HL-60 (cell line): ENCODE measurements at regions not wholly inside any gene's neighbourhood (a gene's known extent, or its start where the extent isn't known, plus 50 kb on each side); places are given as distances from the start of the nearest gene placed in this dataset.
"Not testable (repeated sequence)": the region's sequence is repeated elsewhere in the genome, so short reads cannot be mapped to it uniquely, and the experiment has no call there.

ENCODE experiments used
- GABPA ChIP-seq: IDR thresholded peaks from 2 replicates; pipeline ENCODE4 v1.6.1; 2012; ENCODE audit warnings: low read depth
- POLR2AphosphoS5 ChIP-seq: IDR thresholded peaks from 2 replicates; pipeline ENCODE4 v1.6.1; 2012; ENCODE audit warnings: low read depth
- TF ChIP-seq, protein P1 (sequence below): IDR thresholded peaks from one replicate; pipeline ENCODE4 v1.5.1; 2011; ENCODE audit warnings: low read length, control low read depth, inconsistent platforms; ENCODE audit not compliant: insufficient read depth
- TF ChIP-seq, protein P2 (sequence below): IDR thresholded peaks from 2 replicates; pipeline ENCODE4 v1.6.1; 2012; ENCODE audit warnings: low read depth; ENCODE audit not compliant: insufficient replicate concordance

DNA sequence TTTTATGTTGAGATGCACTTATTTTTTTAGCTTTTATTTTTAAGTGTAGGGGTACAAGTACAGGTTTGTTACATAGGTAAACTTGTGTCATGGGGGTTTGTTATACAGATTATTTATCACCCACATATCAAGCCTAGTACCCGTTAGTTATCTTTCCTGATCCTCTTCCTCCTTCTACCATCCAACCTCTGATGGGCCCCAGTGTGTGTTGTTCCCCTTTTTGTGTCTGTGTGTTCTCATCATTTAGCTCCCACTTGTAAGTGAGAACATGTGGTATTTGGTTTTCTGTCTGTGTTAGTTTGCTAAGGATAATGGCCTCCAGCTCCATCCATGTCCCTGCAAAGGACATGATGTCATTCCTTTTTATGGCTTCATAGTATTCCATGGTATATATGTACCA lies 72.2 kb upstream of the ST8SIA6 start:
- TF ChIP-seq, protein P1, sequence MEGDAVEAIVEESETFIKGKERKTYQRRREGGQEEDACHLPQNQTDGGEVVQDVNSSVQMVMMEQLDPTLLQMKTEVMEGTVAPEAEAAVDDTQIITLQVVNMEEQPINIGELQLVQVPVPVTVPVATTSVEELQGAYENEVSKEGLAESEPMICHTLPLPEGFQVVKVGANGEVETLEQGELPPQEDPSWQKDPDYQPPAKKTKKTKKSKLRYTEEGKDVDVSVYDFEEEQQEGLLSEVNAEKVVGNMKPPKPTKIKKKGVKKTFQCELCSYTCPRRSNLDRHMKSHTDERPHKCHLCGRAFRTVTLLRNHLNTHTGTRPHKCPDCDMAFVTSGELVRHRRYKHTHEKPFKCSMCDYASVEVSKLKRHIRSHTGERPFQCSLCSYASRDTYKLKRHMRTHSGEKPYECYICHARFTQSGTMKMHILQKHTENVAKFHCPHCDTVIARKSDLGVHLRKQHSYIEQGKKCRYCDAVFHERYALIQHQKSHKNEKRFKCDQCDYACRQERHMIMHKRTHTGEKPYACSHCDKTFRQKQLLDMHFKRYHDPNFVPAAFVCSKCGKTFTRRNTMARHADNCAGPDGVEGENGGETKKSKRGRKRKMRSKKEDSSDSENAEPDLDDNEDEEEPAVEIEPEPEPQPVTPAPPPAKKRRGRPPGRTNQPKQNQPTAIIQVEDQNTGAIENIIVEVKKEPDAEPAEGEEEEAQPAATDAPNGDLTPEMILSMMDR = not testable (repeated sequence)
- TF ChIP-seq POLR2AphosphoS5, GABPA: not testable (repeated sequence)
- TF ChIP-seq, protein P2, sequence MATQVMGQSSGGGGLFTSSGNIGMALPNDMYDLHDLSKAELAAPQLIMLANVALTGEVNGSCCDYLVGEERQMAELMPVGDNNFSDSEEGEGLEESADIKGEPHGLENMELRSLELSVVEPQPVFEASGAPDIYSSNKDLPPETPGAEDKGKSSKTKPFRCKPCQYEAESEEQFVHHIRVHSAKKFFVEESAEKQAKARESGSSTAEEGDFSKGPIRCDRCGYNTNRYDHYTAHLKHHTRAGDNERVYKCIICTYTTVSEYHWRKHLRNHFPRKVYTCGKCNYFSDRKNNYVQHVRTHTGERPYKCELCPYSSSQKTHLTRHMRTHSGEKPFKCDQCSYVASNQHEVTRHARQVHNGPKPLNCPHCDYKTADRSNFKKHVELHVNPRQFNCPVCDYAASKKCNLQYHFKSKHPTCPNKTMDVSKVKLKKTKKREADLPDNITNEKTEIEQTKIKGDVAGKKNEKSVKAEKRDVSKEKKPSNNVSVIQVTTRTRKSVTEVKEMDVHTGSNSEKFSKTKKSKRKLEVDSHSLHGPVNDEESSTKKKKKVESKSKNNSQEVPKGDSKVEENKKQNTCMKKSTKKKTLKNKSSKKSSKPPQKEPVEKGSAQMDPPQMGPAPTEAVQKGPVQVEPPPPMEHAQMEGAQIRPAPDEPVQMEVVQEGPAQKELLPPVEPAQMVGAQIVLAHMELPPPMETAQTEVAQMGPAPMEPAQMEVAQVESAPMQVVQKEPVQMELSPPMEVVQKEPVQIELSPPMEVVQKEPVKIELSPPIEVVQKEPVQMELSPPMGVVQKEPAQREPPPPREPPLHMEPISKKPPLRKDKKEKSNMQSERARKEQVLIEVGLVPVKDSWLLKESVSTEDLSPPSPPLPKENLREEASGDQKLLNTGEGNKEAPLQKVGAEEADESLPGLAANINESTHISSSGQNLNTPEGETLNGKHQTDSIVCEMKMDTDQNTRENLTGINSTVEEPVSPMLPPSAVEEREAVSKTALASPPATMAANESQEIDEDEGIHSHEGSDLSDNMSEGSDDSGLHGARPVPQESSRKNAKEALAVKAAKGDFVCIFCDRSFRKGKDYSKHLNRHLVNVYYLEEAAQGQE = not testable (repeated sequence)
